NCI-H1092 (cell line): ENCODE measurements at regions not wholly inside any gene's neighbourhood (a gene's known extent, or its start where the extent isn't known, plus 50 kb on each side); places are given as distances from the start of the nearest gene placed in this dataset.
A peak's percentile ranks its signal among the peaks of the same experiment; 100 is the strongest.
"Not testable (repeated sequence)": the region's sequence is repeated elsewhere in the genome, so short reads cannot be mapped to it uniquely, and the experiment has no call there.

ENCODE experiments used
- DNase-seq: peaks from one replicate; lab custom pipeline; 2025; lab: John Stamatoyannopoulos, UW

- DNase-seq: no peak
These were observed 98.3 kb upstream of the PHACTR1 start for GRCh38 chr6:12618296-12618695.

DNA sequence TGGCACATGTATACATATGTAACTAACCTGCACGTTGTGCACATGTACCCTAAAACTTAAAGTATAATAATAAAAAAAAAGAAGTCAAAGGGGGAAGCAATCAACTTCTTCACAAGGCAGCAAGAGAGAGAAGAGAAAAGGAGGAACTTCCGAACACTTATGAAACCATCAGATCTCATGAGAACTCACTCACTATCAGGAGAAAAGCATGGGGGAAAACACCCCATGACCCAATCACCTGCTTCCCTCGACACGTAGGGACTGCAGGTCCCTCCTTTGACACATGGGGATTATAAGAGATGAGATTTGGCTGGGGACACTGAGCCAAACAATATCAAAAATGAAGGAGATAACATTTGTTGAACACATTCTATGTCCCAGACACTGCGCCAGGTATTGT is 94.8 kb upstream of the PHACTR1 start:
- no peak for DNase-seq

DNA sequence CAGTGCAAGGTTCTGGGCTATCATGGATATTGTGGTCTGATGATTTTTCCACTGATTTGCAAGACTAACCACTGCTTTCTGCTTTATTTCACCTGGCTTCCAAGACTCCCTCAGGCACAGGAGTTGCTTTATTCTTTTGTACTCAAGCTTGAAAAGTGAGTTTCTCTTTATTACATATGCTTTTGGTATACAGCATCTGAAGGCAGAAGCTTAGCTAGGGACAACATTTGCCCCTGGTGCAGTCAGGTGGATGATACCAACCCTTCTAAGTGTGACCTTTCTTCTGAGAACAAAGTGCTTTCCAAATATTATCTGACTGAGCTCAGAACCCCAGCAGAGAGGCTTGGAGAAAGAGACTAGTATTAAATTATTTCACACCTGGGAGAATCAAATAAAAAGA is 94.0 kb upstream of the PHACTR1 start:
- DNase-seq: no peak

DNA sequence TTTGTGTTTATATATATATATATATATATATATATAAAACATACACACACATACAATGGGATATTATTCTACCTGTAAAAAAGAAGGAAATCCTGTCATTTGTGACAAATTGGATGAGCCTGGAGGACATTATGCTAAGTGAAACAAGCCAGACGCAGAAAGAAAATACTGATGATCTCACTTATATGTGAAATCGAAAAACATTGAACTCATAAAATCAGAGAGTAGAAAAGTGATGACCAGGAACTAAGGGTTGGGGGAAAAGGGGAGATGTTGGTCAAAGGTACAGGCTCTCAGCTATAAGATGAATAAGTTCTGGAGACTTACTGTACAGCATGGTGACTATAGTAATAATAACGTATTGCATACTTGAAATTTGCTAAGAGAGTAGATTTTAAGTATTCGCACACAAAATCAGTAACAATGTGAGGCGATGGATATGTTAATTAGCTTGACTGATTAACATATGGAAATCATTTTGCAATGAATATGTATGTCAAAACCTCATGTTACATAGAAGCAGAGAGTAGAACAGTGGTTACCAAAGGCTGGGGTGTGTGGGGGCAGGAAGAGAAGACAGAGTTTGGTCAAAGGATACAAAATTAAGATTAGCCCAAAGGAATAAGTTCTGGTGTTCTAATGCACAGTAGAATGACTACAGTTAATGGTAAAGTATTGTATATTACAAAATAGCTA is 92.3 kb upstream of the PHACTR1 start:
- DNase-seq: no peak

DNA sequence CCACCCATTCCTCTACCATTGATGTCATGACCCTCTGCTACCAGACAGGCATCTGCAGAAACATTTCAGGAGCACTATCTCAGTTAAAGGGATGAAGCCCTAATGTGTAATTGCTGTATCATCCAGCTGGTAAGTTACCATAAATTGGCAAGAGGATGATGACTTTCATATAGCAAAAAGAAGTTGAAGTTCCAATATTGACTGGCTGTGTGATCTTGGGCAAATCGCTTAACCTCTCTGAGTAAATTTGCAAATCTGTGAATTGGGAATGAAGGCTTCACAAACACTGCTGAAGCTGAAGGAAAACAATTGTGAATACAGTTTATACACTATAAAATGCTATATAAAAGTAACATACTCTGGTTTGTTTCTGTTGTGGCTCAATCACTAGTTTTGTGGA is 89.5 kb upstream of the PHACTR1 start:
- DNase-seq: no peak

- DNase-seq: no peak
These were observed 88.2 kb upstream of the PHACTR1 start for GRCh38 chr6:12628327-12628726.

DNA sequence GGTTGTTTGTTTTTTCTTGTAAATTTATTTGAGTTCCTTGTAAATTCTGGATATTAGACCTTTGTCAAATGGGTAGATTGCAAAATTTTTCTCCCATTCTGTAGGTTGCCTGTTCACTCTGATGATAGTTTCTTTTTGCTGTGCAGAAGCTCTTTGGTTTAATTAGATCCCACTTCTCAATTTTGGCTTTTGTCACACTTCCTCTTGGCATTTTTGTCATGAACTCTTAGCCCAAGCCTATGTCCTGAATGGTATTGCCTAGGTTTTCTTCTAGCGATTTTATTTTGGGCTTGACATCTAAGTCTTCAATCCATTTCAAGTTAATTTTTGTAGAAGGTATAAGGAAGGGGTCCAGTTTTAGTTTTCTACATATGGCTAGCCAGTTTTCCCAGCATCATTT is 82.8 kb upstream of the PHACTR1 start:
- DNase-seq: not testable (repeated sequence)

DNA sequence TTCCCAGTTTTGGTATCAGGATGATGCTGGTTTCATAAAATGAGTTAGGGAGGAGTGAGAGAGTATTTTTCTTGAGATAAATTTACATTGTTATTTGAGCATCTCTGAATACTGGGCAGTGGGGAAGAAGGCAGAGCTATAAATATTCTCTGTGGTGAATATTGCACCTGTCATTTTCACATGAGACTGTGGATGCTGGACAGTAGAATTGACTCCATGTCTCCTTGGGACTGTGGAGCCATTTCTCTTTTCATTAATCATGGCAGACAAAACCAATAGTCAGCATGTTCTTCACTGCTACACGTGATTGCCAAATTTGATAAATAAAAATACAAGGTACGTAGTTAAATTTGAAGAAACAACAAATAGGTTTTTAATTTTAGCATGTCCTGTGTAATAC is 81.2 kb upstream of the PHACTR1 start:
- no peak for DNase-seq

DNA sequence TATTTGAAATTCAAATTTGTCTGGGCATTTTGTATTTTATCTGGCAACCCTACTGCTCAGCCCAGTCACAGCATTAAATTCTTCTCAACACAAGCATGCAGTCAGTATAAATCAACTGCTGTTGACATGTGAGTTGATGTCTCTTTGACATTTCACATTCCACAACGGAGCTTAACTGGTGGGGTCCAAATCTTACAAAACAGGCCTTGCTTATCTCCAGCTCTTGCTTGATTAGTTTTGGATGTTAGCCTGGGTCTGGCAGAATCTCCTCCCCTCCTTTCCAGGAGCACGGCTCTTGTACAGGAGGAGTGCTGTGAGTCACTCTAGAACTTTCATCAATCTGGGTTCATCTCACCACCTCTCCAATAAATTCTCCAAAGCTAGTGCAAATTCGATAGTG is 80.8 kb upstream of the PHACTR1 start:
- DNase-seq: no peak

DNA sequence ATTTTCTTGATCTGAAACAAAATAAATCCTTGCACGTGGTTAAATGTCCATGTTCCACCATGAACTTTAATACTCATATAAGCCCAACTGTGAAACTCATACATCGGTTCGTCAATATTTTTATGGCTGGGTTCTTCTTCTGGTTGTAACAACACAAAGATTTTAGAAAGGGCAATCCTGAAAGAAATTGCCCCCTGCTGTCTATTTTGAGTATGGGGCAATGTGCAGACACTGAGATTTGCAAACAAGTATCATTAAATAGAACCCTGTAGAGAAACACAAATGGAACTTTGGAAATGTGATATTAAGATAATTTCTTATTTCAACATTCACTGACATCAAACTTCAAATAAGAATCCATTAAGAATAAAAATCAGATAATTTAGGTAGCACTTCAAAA is 80.2 kb upstream of the PHACTR1 start:
- no peak for DNase-seq

GRCh38 chr6:12637960-12638641 is 78.5 kb upstream of the PHACTR1 start:
- DNase-seq: peak; percentile 2

DNA sequence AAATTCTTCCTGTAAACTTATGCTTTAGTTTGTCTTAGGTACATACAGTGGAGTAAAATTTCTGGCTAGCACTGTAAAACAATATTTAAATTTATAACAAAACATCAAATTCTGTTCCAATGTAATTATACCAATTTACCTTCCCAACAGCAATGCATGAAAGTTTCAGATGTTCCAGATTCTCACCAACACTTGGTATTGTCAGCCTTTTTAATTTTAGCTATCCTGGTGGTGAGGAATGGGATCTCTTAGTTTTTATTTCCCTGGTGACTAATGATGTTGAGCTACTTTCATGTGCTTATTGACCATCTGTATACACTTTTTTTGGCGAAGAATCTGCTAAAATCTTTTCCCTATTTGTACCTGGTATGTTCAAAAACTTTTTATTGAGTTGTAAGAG is 76.1 kb upstream of the PHACTR1 start:
- no peak for DNase-seq

DNA sequence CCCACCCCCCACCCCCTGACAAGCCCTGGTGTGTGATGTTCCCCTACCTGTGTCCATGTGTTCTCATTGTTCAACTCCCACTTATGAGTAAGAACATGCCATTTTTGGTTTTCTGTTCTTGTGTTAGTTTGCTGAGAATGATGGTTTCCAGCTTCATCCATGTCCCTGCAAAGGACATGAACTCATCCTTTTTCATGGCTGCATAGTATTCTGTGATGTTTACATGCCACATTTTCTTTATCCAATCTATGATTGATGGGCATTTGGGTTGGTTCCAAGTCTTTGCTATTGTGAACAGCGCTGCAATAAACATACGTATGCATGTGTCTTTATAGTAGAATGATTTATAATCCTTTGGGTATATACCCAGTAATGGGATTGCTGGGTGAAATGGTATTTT is 74.8 kb upstream of the PHACTR1 start:
- not testable (repeated sequence) for DNase-seq

DNA sequence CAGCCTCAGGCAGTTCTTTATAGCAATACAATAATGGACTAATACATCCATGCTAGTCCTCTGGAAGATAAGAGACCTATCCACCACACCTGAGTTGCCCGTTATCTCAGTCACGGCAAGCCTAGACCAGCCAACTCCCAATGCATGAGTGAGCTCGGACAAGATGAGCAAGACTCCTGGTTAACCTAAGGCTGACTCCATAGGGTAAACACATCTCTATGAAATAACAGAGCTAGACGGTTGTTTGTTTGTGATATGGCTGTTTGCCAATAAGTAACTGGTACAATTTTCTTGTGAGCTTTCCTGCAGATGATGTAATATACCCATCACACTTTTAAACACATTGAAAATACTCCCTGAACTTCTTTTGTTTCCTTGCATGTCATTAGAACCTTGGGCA is 70.6 kb upstream of the PHACTR1 start:
- no peak for DNase-seq

DNA sequence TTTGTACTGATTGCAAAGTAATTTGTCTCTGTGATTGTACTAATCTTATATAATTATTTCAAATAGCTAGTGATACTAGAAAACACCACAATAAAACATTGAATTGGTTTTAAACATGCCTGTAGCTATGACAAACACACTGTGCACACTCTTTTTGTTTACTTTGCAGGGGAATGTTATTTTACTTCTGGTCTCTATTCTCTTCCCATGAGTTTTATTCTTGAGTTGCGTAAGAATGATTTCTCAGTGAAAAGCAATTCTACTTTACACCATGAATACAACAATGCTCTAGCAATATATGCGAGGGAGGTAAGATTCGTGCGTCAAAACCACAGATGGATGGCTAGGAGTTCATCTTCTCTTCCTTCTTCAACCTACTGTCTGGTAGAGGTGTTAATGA is 68.4 kb upstream of the PHACTR1 start:
- no peak for DNase-seq

- DNase-seq: no peak
These were observed 67.2 kb upstream of the PHACTR1 start for GRCh38 chr6:12649325-12649724.

GRCh38 chr6:12653486-12653885 is 63.1 kb upstream of the PHACTR1 start:
- no peak for DNase-seq

- no peak for DNase-seq
These were observed 62.5 kb upstream of the PHACTR1 start for GRCh38 chr6:12654107-12654506.

GRCh38 chr6:12654514-12654913 is 62.1 kb upstream of the PHACTR1 start:
- DNase-seq: no peak

DNA sequence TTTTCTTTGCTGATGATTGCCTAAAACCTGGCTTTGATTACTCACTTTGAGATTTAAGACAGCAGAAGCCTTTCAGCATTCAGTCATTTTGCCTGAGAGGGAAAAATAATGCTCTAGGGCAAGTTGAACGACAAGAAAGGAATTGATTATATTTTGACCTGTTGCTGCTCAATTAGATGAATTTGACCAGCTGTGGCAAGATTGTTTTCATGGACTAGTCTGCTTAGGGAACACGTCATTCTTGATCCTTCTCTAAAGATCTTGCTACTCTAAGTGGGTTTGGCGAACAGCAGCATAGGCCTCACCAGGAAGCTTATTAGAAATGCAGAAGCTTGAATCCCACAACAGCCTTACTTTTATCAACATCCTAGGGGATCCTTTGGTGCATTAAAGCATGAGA is 59.7 kb upstream of the PHACTR1 start:
- no peak for DNase-seq

- DNase-seq: no peak
These were observed 58.7 kb upstream of the PHACTR1 start for GRCh38 chr6:12657884-12658283.

- no peak for DNase-seq
These were observed 55.0 kb upstream of the PHACTR1 start for GRCh38 chr6:12661432-12662089.
